ENCODE measurements at regions not wholly inside any gene's neighbourhood (a gene's known extent, or its start where the extent isn't known, plus 50 kb on each side); places are given as distances from the start of the nearest gene placed in this dataset.

- no peak for TF ChIP-seq GATA4 (IDR thresholded peaks at IDR 0.05; ENCODE audit: borderline replicate concordance, low read depth)
- TF ChIP-seq POLR2A (IDR thresholded peaks at IDR 0.05; ENCODE audit: insufficient read depth in 1 of 2, low read depth in 2 of 2, low read length in 2 of 2): no peak
- TF ChIP-seq ZNF431 (CRISPR knock-in tag; IDR thresholded peaks at IDR 0.05; ENCODE audit: borderline replicate concordance, low read depth): no peak
- no peak for TF ChIP-seq YY1 (IDR thresholded peaks at IDR 0.05; ENCODE audit: insufficient read depth, insufficient replicate concordance, low read depth, low read length)
- no peak for TF ChIP-seq SPEN (CRISPR knock-in tag; IDR thresholded peaks at IDR 0.05; ENCODE audit: low read depth)
- no peak for TF ChIP-seq POLR2AphosphoS5 (IDR thresholded peaks at IDR 0.05; ENCODE audit: low read depth, low read length)
- no peak for TF ChIP-seq NFE2 (CRISPR knock-in tag; IDR thresholded peaks at IDR 0.05)
- TF ChIP-seq CERS6 (CRISPR knock-in tag; IDR thresholded peaks at IDR 0.05): no peak
Measured at GRCh38 chr4:18756671-18757070, 735.1 kb upstream of the LCORL start.

All from HepG2 (cell line).